Vagina (tissue), 2 donors: ENCODE measurements at regions not wholly inside any gene's neighbourhood (a gene's known extent, or its start where the extent isn't known, plus 50 kb on each side); places are given as distances from the start of the nearest gene placed in this dataset.

Source experiments
- DNase-seq, 2 donors: peaks; one replicate each; pipeline ENCODE4 v3.0.0-alpha.2; 2017; ENCODE audit errors: extremely low spot score in 2 of 2
- H3K27ac ChIP-seq: fragments of 200-600 bp; sonication (generic); one replicate; pipeline ENCODE4 v1.5.1; 2019
- H3K27me3 ChIP-seq: fragments of 200-600 bp; sonication (generic); one replicate; pipeline ENCODE4 v1.5.1; 2019
- H3K36me3 ChIP-seq, 2 donors: fragments of 200-600 bp; sonication (generic); one replicate each; pipeline ENCODE4 v1.5.1; 2017 to 2019
- H3K4me1 ChIP-seq: fragments of 200-600 bp; sonication (generic); one replicate; pipeline ENCODE4 v1.5.1; 2019
- H3K4me3 ChIP-seq, 2 donors: fragments of 200-600 bp; sonication (generic); 1 replicate in 1 of 2; 2 replicates in 1 of 2; pipeline ENCODE4 v1.5.1; 2016 to 2019
- H3K9me3 ChIP-seq: fragments of 200-600 bp; sonication (generic); one replicate; pipeline ENCODE4 v1.5.1; 2019
- CTCF ChIP-seq, 3 experiments: fragments of 450-650 bp in 2 of 3; fragments of 200-600 bp in 1 of 3; sonication (generic) in 1 of 3; IDR thresholded peaks; one replicate each; pipeline ENCODE4 v1.5.1; 2017 to 2019; ENCODE audit warnings: antibody characterized with exemption in 3 of 3, mild to moderate bottlenecking in 2 of 3, moderate library complexity in 2 of 3
- POLR2A ChIP-seq, 2 donors: fragments of 450-650 bp; IDR thresholded peaks; one replicate each; pipeline ENCODE4 v1.6.1; 2017; ENCODE audit warnings: antibody characterized with exemption in 2 of 2, mild to moderate bottlenecking in 2 of 2, moderate library complexity in 2 of 2
- POLR2AphosphoS5 ChIP-seq, 2 donors: sonication (generic); formaldehyde crosslinking; IDR thresholded peaks; one replicate each; pipeline ENCODE4 v1.9.0; 2017; ENCODE audit warnings: antibody characterized with exemption in 2 of 2, mild to moderate bottlenecking in 2 of 2, low read depth in 1 of 2; ENCODE audit not compliant: insufficient read depth in 1 of 2
- intact Hi-C: fragments of 100-400 bp; cut with DNase I; formaldehyde crosslinking; loops from one replicate; pipeline ENCODE4 v1.15.1; 2023

- Histone ChIP-seq H3K27ac (no peak overlapping the region), H3K4me1 (no peaks in the 10 kb centered on the region), H3K27me3 (no peaks in the 10 kb centered on the region), H3K9me3 (no peaks in the 10 kb centered on the region), H3K36me3 (no peaks in the 10 kb centered on the region), H3K4me3 (no peak overlapping the region)
- intact Hi-C loops = no loop called here
- no peak for DNase-seq
- TF ChIP-seq POLR2AphosphoS5 (IDR thresholded peaks at IDR 0.05; ENCODE audit: insufficient read depth in 1 of 2, low read depth in 1 of 2) = no peak
- no peak for TF ChIP-seq CTCF (IDR thresholded peaks at IDR 0.05)
- no peak for TF ChIP-seq POLR2A (IDR thresholded peaks at IDR 0.05)
Measured at GRCh38 chrX:110432906-110433215, 74.2 kb downstream of the RTL9 start.

- no peak overlapping the region for H3K4me3 ChIP-seq
- no peaks in the 10 kb centered on the region for H3K27me3 ChIP-seq
- H3K36me3 ChIP-seq = no peaks in the 10 kb centered on the region
- DNase-seq = no peak
- TF ChIP-seq POLR2AphosphoS5 (IDR thresholded peaks at IDR 0.05; ENCODE audit: insufficient read depth in 1 of 2, low read depth in 1 of 2) (no peak), POLR2A (IDR thresholded peaks at IDR 0.05) (no peak), CTCF (IDR thresholded peaks at IDR 0.05) (no peak)
- H3K4me1 ChIP-seq = no peaks in the 10 kb centered on the region
- H3K27ac ChIP-seq = no peak overlapping the region
- no peaks in the 10 kb centered on the region for H3K9me3 ChIP-seq
- intact Hi-C loops = no loop called here
Measured at GRCh38 chrX:110435196-110435595, 76.5 kb downstream of the RTL9 start.

GRCh38 chrX:110436523-110436922 lies 77.9 kb downstream of the RTL9 start:
- no peaks in the 10 kb centered on the region for H3K4me1 ChIP-seq
- no peaks in the 10 kb centered on the region for H3K36me3 ChIP-seq
- no peaks in the 10 kb centered on the region for H3K27me3 ChIP-seq
- H3K9me3 ChIP-seq = no peaks in the 10 kb centered on the region
- no peak overlapping the region for H3K4me3 ChIP-seq
- intact Hi-C loops = no loop called here
- no peak for DNase-seq
- H3K27ac ChIP-seq = no peak overlapping the region
- TF ChIP-seq CTCF (IDR thresholded peaks at IDR 0.05) = no peak
- TF ChIP-seq POLR2A (IDR thresholded peaks at IDR 0.05) = no peak
- TF ChIP-seq POLR2AphosphoS5 (IDR thresholded peaks at IDR 0.05; ENCODE audit: insufficient read depth in 1 of 2, low read depth in 1 of 2) = no peak

GRCh38 chrX:110437686-110438085 lies 79.0 kb downstream of the RTL9 start:
- Histone ChIP-seq H3K4me3 (no peak overlapping the region), H3K4me1 (no peaks in the 10 kb centered on the region), H3K27me3 (no peaks in the 10 kb centered on the region), H3K36me3 (no peaks in the 10 kb centered on the region), H3K9me3 (no peaks in the 10 kb centered on the region), H3K27ac (no peak overlapping the region)
- intact Hi-C loops = no loop called here
- TF ChIP-seq CTCF (IDR thresholded peaks at IDR 0.05) (no peak), POLR2A (IDR thresholded peaks at IDR 0.05) (no peak), POLR2AphosphoS5 (IDR thresholded peaks at IDR 0.05; ENCODE audit: insufficient read depth in 1 of 2, low read depth in 1 of 2) (no peak)
- DNase-seq = no peak

GRCh38 chrX:110440016-110440805 lies 81.6 kb downstream of the RTL9 start:
- no peak overlapping the region for H3K4me3 ChIP-seq
- no peak for DNase-seq
- TF ChIP-seq POLR2A (IDR thresholded peaks at IDR 0.05) (no peak), CTCF (IDR thresholded peaks at IDR 0.05) (no peak), POLR2AphosphoS5 (IDR thresholded peaks at IDR 0.05; ENCODE audit: insufficient read depth in 1 of 2, low read depth in 1 of 2) (no peak)
- no peaks in the 10 kb centered on the region for H3K9me3 ChIP-seq
- H3K36me3 ChIP-seq = no peaks in the 10 kb centered on the region
- no peaks in the 10 kb centered on the region for H3K4me1 ChIP-seq
- intact Hi-C loops = no loop called here
- no peak overlapping the region for H3K27ac ChIP-seq
- no peaks in the 10 kb centered on the region for H3K27me3 ChIP-seq
